GF-D8 (cell line): ENCODE measurements at regions not wholly inside any gene's neighbourhood (a gene's known extent, or its start where the extent isn't known, plus 50 kb on each side); places are given as distances from the start of the nearest gene placed in this dataset.

Source experiments
- DNase-seq: peaks from one replicate; lab custom pipeline; 2025; lab: John Stamatoyannopoulos, UW

DNA sequence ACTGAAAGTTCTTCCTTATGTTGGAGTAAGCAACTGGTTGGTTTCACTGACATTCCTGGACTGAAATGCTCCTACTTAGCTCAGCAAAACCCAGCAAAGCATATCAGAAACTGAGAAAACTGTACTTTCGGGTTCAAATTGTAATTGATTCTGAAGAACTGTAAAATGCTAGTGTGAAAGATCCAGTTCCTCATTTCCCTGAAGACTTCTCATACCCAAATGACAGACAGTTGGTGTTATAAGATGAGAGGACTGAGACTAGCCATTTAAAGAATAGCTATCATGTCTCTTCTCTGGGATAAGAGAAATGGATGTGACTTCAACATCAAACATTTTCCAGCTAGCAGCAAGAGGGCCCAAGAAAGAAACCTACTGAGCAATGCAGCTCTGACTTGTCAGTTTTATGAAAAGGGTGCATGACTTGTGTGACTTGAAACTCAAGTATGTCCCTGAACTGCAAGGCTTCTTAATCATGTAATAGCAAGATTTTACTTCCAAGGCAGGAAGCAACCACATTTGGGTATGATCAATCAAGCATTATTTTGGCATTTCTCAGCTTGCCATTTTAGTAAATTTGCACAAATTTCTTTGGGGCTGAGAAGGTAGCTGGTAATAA, 420.3 kb upstream of the MMADHC start:
- DNase-seq: no peak

DNA sequence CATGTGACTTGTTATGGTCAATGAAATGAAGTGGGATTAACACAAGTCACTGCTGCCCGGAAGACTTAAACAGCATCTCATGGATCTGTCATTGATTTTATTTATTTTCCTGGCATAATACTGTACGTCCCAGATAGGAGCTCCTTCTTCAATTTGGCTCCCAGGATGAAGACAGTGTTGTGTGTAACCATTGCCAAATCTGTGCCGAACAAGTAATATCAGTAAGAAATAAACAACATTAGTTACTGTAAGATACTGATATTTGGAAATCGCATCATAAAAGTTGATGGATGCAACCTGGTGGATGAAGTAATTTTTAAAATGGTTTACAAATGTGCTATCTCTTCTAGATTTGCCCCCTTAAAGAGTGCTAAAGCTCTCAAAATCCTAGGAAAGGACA, 419.0 kb upstream of the MMADHC start:
- no peak for DNase-seq

DNA sequence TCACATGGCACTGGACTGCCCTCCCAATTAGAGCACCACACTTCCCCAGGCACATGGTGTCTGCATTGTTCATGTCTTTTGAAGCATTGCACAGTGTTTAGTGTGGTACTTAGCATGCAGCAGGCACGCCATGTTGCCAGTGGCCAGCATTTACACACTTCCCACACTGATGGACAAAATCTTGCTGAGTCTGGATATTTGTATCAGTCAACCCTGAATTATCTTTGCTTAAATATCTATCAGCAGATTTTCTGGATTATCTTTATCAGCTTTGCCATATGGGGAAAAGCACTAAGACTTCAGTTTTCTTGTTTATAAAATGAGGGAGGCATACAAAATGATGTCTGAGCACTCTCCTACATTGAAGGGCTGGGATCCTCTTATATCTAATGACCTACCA, 416.0 kb upstream of the MMADHC start:
- DNase-seq: no peak

DNA sequence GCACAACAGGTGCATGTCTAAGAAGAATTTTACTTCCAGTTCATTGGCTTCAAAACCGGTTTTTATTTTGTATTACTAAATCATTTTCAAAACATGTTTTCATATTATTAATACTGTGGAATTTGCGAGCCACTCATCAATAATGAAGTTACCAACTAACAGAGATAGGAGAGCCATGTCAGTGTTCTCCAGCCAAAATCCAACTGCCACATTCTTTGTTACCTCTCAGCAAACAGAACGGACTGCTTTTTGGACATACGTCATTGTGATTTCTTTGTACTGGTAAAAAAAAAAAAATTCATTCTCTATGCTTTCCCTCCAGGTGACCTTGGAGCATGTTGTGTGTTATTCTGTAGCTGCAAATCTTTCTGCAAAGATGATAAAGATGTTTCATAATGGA, 414.2 kb upstream of the MMADHC start:
- DNase-seq: no peak

DNA sequence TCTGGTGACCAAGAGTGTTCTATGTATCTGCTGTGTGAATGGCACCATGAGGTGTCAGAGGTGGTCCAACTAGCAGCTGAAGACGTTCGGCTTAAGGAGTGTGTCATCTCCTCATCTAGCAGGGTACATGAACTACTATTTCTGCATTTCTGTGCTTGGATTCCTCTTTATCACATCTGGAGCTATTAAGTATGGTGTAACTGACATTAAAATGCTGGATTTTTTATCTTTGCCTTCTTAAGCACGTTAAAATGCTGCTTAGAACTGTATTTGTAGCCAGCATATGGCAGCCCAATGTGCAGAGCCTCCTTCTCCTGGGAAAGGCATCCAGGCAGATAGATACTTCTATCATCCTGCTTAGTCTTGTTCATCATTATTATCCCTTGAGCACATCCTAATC, 409.3 kb upstream of the MMADHC start:
- no peak for DNase-seq

DNA sequence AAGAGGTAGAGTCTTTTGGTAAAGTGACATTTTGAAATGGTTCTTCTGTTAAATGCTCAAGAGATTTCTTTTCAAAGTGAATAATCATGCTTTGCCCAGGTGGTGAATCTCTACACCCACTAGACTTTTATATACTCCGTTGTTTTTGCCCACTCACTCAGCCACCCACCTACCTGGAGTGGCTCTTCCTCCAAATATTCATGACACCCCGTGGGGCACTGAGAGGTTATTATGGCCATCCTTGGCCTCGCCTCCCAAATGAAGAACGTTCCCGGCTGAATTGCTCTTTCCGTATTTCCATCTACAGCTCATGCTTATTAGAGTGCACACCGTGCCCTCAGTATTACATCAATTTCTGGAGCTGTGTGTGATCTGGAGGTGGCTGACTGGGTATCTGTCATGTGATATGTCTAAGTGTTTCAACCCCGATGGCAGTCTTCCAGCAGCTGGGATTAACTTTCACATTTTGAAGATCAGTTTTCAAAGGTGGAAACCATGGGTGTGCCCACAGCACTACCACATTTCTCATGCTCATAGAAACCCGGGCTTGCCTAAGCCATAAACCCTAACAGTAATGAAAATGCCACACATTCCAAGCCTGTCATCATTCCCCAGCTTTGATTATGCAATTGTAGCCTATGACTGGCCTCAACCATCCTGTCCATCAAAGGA, 406.6 kb upstream of the MMADHC start:
- DNase-seq: no peak

DNA sequence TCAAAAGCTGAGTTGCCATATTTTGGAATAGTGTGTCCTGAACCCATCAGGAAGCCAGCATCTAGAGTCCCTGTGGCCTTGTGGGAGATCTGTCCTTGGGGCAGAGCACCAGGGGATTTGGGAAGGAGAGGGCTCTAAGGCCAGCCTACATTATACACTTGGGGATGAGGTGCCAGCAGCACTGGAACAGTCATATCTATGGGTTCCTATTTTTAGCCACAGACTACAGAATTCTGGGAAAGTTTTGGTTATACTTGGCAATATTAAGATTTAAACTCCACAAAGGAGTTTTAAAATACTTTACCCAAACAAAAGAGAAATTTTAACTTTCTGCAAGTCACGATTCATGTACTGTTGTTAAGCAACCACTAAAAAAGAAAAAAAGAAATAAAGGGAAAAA, 405.7 kb upstream of the MMADHC start:
- DNase-seq: no peak

DNA sequence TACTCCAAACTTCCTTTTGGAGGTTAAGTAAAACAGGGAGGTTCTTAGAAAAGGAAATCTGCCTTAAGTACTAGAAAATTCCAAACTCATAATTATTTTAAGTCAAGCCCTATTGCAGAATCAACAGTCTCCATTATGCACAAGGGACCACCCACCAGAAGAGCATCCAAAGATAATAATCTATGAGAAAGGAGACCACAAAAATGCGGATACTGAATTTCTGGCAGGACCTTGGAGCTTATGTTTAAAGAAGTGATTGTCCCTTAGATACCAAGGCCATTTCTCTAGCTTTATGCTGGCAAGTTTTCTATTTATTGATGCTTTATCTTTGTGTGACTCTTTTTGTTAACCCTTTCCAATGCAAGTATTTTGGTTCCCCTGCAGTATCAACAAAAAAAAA, 404.0 kb upstream of the MMADHC start:
- DNase-seq: no peak

DNA sequence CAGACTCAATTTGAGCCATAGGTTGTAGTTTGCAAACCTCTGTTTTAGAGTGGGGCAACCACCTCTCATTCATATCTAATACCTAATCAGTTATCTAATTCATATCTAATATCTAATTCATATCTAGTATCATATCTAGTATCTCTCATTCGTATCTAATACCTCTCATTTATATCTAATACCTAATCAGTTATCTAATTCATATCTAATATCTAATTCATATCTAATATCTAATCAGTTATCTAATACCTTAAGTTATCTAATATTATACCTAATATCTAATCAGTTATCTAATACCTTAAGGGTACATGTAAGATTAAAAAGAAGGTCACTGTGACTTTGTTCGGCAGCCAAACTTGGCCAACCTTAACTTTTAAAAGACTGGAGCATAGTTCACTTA, 403.4 kb upstream of the MMADHC start:
- no peak for DNase-seq

DNA sequence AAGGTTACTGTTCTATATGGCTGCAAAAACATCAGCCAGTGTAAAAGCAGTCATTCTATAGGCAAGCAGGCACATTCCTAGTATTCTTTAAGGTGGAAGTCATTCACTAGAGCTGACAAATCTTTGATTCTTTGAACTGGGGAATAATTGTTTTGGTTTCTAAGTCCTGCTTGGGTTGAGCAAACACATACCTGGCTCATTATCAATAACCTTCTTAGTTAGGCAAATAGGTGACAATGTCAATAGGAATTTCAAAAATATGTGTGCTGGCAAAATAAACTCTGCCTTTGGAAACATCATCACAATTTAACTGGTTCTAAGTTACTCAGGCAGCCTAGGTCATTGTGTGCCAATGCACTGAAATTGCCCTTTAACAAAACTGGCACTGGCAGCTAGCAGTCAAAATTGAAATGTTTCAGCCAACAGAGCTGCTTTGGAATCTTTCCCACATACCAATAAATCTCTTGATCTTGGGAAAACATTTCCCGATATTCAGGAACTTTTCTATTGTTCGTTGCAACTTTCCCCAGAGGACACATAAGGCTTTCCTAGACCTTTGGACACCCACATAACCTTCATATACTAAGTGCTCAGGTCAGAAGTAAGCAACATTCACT, 402.0 kb upstream of the MMADHC start:
- DNase-seq: no peak

DNA sequence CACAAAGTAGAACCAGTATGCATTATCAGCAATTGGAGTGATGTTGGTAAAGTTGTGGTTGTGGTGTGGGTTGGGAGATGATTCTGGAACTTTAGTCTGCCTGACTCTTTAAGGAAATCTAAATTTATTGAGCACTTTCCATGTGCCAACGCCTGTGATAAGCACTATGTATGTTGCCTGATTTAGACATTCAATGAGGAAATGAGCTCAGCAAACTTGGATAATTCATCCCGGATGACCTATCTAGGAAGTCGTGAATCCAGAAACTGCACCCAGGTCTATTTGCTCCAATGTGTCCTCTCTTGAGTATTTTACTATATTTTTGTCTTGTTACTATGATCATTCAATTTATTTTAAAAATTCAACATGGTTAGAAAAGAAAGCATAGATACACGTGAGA, 400.8 kb upstream of the MMADHC start:
- no peak for DNase-seq

DNA sequence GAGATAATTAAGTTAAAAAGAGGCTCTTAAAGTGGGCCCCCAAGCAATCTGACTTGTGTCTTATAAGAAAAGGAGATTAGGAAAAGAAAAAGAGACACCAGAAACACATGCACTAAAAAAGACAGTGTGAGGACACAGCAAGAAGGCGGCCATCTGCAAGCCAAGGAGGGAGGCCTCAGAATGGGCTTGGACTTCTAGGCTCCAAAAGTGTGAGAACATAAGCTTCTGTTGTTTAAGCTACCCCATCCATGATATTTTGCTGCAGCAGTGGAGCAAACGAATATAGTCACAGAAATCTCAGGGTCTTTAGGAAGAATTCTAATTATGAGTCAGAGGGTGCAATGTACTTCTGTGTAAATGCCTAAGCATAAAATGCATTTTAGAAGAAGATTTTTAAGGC, 399.3 kb upstream of the MMADHC start:
- DNase-seq: no peak

DNA sequence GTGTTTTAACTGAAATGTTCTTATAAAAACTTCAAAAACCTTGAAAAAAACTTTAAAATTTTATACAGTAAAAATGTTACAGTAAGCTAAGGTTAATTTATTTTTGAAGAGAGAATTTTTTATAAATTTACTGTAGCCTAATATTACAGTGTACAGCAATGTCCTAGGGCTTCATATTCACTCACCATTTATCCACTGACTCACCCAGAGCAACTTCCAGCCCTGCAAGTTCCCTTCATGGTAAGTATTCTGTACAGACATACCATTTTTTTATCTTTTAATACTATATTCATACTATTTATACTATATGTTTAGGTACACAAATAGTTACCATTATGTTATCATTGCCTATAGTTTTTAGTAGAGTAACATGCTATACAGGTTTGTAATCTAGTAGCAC, 396.7 kb upstream of the MMADHC start:
- no peak for DNase-seq

DNA sequence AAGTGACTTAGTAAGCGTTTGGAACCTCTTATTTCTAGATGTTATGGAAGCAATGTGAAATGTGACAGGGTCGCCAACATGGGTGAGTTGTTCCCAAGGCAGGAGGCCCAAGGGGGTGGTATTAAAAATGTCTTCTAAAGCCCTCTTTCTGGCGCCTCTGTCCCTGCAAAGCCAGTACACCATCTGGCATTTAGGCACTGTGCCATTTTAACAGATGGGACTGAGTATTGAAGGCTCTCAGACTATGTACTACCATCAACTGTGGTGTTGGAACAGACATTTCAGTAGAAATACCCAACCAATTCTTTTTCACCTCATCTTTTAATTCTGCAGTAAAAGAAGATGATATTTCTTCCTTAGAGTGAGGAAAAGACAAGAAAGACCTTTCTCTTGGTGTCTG, 384.5 kb upstream of the MMADHC start:
- DNase-seq: no peak

DNA sequence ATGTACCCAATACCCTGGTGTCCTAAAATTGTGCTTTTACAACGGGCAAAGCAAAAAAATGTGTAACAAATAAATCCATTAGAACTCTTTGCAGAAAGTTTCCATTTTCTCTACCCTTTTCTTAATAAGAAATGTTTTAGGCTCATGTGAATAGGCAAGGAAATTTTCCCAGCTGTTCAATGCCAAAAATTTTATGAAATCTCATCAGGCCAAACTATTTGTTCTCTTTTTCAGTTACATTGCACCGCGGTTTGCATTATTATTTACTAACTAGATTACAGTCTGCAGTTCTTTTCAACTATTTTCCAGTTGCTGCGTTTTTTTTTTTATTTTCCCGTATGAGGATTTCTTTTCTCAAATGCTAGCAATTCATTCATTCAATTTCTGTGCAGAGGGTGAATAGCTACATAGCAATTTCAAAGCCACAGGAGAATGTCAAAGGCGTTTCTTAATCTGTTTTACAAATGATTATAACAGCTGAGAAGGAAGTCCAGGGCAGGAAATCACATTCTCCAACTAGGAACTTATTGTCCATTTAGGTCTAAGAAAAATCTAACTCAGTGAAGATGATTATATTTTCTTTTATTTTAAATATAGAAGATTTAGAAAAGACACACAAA, 367.5 kb upstream of the MMADHC start:
- no peak for DNase-seq

DNA sequence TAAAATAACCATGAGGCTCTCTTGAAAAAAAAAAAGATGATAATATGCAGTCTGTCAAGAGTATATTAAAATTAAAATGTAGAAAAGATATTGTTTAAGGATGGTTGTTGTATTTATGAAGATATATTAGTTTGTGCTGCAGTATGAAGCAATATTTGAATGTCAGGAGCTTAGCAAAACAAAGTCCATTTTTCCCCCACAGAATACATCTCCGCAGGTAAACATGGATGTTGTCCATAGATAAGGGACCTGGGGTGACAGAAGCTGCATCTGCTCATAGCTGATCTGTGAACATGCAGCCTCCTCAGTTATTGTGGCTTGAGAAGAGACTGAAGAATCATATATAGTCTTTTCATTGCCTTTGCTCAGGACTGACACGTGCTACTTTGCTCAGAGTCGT, 366.1 kb upstream of the MMADHC start:
- no peak for DNase-seq

DNA sequence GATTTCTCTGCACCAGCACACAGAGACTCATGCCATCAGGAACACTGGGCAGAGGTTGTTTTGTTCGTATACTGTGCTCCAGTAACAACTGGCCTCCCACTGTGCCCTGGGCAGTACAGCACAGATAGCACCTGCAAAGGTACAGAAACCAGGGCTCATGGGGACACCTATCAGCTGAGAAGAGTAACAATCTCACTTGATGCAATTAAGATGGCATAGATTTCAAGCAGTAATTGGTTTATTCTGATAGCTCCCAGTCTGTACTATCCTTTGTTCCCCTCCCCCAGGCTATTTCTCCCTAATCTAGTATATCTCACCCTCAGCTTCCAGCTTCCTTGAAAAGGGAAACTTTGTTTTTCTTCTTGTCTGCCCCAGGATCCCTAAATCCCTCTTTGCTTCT, 343.9 kb upstream of the MMADHC start:
- DNase-seq: no peak

DNA sequence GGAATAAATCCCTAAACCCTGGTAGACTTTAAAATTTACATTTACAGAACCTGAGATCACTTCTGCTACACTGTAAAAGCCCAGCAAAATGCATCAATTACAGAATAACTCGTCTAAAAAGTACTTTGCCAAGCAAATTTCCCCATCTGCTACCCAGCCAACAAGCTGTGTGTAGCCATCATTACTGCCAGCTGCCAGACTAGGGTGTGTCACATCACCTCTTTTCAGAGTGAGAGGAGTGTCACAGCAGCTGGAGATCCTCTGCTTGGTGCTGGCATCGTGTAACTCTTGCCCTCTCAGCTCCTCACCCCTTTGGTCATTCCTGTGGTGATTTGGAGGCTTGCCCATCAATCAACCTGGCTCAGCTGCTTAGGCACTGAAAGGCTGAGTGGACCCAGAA, 340.4 kb upstream of the MMADHC start:
- no peak for DNase-seq

DNA sequence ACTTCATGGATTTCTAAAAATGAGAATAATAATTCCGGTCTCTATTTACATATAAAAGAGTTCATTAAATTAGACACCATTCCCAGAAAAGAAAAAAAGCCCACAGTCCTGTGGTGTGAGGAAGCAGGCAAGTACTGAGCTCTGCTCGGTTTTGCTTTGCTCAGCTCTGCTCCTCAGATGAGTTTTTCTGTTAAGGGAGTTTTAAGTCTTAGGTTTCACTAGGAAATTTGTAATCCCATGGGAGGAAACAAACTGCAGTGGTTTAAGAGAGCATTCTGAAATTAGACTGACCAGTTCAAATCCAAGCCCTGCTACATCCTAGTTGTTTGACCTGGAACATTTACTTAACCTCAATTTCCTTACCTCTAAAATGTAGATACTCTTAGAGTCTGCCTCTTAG, 338.6 kb upstream of the MMADHC start:
- no peak for DNase-seq

DNA sequence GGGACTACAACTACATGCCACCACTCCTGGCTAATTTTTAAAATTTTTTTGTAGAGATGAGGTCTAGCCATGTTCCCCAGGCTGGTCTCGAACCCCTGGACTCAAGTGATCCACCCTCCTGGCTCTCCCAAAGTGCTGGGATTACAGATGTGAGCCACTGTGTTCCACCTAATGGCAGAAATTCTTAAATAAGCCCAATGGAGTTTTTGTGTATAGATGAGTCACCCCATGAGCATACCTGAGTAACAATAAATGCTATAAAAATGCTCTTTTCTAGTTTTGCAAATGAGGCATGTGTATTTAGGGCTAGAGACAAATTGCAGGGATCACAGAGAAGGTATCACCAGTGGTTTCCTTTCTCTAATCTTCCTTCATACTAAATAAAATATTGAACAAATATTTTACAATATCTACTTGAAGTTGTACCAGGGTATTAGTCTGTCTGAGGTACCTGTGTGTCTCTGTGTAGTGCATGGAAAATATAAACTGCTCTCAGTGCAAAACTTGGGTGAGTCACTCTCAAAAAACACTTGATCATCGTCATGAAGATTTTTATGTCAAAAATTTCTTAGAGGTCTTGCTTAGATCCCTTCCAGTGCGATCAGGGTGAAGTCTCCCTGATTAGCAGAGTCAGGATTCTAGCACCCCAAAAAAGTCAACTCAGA, 337.1 kb upstream of the MMADHC start:
- DNase-seq: no peak

DNA sequence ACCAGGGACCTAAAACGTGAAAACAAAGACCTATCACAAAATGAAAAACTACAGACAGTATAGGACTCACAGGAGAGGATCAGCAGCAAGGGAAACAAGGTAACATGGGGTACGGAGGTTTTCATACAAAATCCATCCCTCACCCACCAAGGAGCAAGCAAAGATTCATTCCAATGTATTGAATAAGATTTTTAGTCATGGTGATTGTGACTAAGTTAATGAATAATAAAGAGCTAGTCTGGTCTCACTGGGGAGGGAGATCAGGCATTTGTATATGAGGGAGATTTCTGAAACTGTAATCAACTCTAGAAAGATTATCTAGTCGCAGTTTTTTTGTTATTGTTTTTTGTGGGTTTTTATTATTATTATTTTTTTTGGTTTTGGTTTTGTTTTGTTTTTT, 336.5 kb upstream of the MMADHC start:
- DNase-seq: no peak

DNA sequence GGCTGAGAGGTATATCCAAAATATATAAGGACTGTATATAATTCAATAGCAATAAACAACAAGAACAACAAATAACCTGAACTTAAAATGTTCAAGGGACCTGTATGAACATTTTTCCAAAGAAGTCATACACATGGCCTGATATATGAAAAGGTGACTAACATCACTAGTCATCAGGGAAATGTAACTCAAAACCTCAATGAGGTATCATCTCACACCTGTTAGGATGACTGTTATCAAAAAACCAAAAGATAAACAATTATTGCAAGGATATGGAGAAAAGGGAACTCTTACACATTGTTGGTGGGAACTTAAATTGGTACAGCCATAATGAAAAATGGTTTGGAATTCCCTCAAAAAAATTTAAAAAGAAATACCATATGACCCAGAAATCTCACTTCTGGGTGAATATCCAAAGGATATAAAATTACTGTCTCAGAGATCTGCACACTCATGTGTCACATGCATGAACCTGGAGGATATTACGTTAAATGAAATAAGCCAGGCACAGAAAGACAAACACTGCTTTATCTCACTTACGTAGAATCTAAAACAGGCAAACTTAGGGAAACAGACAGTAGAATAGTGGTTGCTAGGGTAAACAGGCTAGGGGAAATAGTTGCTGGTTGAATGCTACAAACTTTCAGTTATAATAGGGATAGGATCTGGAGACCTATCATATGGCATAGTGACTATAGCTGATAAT, 334.5 kb upstream of the MMADHC start:
- no peak for DNase-seq
